ENCODE measurements at regions not wholly inside any gene's neighbourhood (a gene's known extent, or its start where the extent isn't known, plus 50 kb on each side); places are given as distances from the start of the nearest gene placed in this dataset.
"Not testable (repeated sequence)": the region's sequence is repeated elsewhere in the genome, so short reads cannot be mapped to it uniquely, and the experiment has no call there.

GRCh38 chr1:208717525-208717924, 473.3 kb upstream of the PLXNA2 start:
- Histone ChIP-seq H3K36me3 (ENCODE audit: control insufficient read depth in 1 of 2, insufficient read depth in 2 of 2, low read length in 1 of 2) (no peaks in the 10 kb centered on the region), H3K4me1 (ENCODE audit: control insufficient read depth in 1 of 2, insufficient read depth in 2 of 2, low read length in 2 of 2) (no peaks in the 10 kb centered on the region), H3K9me3 (ENCODE audit: control insufficient read depth, low read length) (peaks cover 2% of the 10 kb centered on the region), H3K27me3 (ENCODE audit: control insufficient read depth in 1 of 2, insufficient read depth in 2 of 2, low read length in 1 of 2) (no peaks in the 10 kb centered on the region), H3K4me3 (ENCODE audit: low read length in 2 of 2) (no peak overlapping the region), H3K27ac (ENCODE audit: low read depth in 1 of 2, low read length in 2 of 2) (no peak overlapping the region)
- no peak for DNase-seq
- intact Hi-C loops (cut with DNase I) = no loop called here
- WGBS, 2 donors = 85 to 88% methylated on average over 5 of the region's 5 CpGs
- ATAC-seq (ENCODE audit: low FRiP score) = no peak

DNA sequence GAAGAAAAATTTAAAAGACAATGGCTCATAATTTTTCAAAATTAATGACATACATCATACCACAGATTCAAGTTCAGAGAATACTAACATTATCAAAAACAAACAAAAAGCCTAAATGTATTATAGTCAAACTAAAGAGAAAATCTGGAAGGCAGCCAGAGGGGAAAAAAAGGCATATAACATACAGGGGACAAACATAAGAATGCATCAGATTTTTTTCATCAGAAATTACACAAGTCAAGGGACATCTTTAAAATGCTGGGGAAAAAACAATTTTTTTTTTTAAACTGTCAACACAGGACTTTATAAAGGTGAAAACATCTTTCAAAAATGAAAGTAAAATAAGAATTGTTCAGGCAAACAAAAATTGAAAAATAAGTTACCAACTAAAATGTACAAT, 478.4 kb upstream of the PLXNA2 start:
- H3K27ac ChIP-seq (ENCODE audit: low read depth in 1 of 2, low read length in 2 of 2) = no peak overlapping the region
- H3K27me3 ChIP-seq (ENCODE audit: control insufficient read depth in 1 of 2, insufficient read depth in 2 of 2, low read length in 1 of 2) = no peaks in the 10 kb centered on the region
- H3K4me1 ChIP-seq (ENCODE audit: control insufficient read depth in 1 of 2, insufficient read depth in 2 of 2, low read length in 2 of 2) = no peaks in the 10 kb centered on the region
- no peaks in the 10 kb centered on the region for H3K36me3 ChIP-seq (ENCODE audit: control insufficient read depth in 1 of 2, insufficient read depth in 2 of 2, low read length in 1 of 2)
- intact Hi-C loops (cut with DNase I) = no loop called here
- H3K4me3 ChIP-seq (ENCODE audit: low read length in 2 of 2) = no peak overlapping the region
- DNase-seq (no peak), ATAC-seq (ENCODE audit: low FRiP score) (no peak)
- H3K9me3 ChIP-seq (ENCODE audit: control insufficient read depth, low read length) = peaks cover 2% of the 10 kb centered on the region

- intact Hi-C loops (cut with DNase I) = no loop called here
- H3K4me3 ChIP-seq (ENCODE audit: low read length in 2 of 2) = no peak overlapping the region
- 32 to 45% methylated on average over 1 of the region's 1 CpG for WGBS, 2 donors
- H3K36me3 ChIP-seq (ENCODE audit: control insufficient read depth in 1 of 2, insufficient read depth in 2 of 2, low read length in 1 of 2) = no peaks in the 10 kb centered on the region
- peaks cover 0 to 3% of the 10 kb centered on the region in 2 donors for H3K27me3 ChIP-seq (ENCODE audit: control insufficient read depth in 1 of 2, insufficient read depth in 2 of 2, low read length in 1 of 2)
- H3K4me1 ChIP-seq (ENCODE audit: control insufficient read depth in 1 of 2, insufficient read depth in 2 of 2, low read length in 2 of 2) = no peaks in the 10 kb centered on the region
- ATAC-seq (ENCODE audit: low FRiP score) (no peak), DNase-seq (no peak)
- H3K9me3 ChIP-seq (ENCODE audit: control insufficient read depth, low read length) = peaks cover 3% of the 10 kb centered on the region
- H3K27ac ChIP-seq (ENCODE audit: low read depth in 1 of 2, low read length in 2 of 2) = no peak overlapping the region
Measured at GRCh38 chr1:208724079-208724478, 479.9 kb upstream of the PLXNA2 start.

DNA sequence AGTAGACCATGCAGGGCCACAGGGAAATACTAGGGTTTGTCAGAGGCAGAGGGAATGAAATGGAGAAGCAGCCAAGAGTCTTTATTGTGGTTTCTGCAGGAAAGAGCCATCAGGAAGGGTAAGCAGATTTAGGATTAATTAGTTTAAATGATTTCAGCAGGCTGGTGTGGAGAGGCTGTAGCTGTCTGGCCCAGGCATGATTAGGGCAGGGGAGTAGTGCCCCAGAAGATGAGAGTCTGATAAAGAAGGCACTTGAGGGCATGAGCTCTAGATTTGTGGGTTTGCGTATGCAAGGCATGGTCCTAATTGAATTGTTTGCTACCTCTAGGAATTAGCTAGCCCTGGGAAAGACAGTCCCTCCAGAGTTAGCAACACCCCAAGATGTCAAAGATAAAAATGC, 484.6 kb upstream of the PLXNA2 start:
- intact Hi-C loops (cut with DNase I) = no loop called here
- Histone ChIP-seq H3K4me1 (ENCODE audit: control insufficient read depth in 1 of 2, insufficient read depth in 2 of 2, low read length in 2 of 2) (no peaks in the 10 kb centered on the region), H3K4me3 (ENCODE audit: low read length in 2 of 2) (no peak overlapping the region), H3K27me3 (ENCODE audit: control insufficient read depth in 1 of 2, insufficient read depth in 2 of 2, low read length in 1 of 2) (peaks cover 0 to 3% of the 10 kb centered on the region in 2 donors), H3K27ac (ENCODE audit: low read depth in 1 of 2, low read length in 2 of 2) (no peak overlapping the region), H3K36me3 (ENCODE audit: control insufficient read depth in 1 of 2, insufficient read depth in 2 of 2, low read length in 1 of 2) (no peaks in the 10 kb centered on the region), H3K9me3 (ENCODE audit: control insufficient read depth, low read length) (peaks cover 1% of the 10 kb centered on the region)
- no peak for ATAC-seq (ENCODE audit: low FRiP score)
- 94 to 100% methylated on average over 1 of the region's 1 CpG for WGBS, 2 donors
- DNase-seq = no peak

DNA sequence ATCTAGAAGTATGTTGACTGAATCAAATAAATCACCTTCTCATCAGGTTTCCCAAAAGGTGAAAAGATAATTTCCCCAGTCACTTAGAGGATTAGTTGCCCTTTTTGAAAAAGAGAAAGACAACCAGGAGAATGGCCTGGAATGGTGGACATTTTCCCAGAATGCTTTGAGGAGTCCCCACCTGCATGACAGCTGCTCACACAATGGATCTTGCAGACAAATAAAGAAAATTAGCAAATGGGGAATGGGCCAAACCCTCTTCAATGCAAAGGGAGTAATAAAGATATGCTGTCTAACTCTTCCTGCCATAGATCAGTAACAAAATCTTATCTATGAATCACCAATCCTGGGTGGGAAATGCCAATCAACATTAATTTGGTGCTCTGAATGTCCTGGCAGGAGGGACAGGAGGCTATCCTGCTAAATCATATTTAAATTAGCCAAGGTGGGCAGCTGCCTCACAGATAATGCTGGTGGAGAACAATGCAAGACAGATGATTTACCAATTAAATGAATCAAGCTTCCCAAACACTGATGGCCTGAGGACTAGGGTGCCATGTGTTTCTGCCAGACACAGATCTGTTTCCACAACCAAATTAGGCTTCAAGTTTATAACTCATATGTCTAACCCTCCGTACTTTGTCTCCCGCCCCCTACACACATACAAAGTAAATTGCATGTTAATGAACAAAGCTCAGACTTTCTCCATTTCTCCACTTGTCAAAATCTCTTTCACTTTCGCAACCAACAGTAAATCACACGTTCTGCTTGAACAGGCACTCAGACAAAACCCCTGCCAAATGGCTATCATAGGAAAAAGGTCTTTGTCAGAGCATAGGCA, 488.0 kb upstream of the PLXNA2 start:
- Histone ChIP-seq H3K4me1 (ENCODE audit: control insufficient read depth in 1 of 2, insufficient read depth in 2 of 2, low read length in 2 of 2) (no peaks in the 10 kb centered on the region), H3K4me3 (ENCODE audit: low read length in 2 of 2) (no peak overlapping the region)
- intact Hi-C loops (cut with DNase I) = no loop called here

DNA sequence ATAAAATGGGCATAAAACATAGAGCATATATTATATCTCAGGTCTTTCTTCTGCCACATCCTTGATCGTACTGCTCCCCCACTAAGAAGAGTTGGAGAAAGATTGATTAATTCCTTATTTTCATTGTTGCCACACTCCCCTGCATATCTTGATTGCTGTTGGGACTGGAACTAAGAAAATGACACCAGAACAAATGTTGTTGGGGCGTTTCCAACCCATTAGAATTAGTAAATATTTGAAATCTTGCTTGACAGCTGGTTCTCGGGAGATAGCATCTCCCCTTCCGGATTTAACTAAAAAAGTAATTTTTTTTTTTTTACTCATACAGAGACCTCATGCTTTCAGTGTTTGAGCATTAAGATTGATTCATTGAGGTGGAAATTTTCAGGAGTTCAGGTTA, 493.0 kb upstream of the PLXNA2 start:
- DNase-seq (no peak), ATAC-seq (ENCODE audit: low FRiP score) (no peak)
- WGBS, 2 donors = 59 to 71% methylated on average over 4 of the region's 4 CpGs
- no peaks in the 10 kb centered on the region for H3K4me1 ChIP-seq (ENCODE audit: control insufficient read depth in 1 of 2, insufficient read depth in 2 of 2, low read length in 2 of 2)
- no peaks in the 10 kb centered on the region for H3K36me3 ChIP-seq (ENCODE audit: control insufficient read depth in 1 of 2, insufficient read depth in 2 of 2, low read length in 1 of 2)
- intact Hi-C loops (cut with DNase I) = no loop called here
- H3K27ac ChIP-seq (ENCODE audit: low read depth in 1 of 2, low read length in 2 of 2) = no peak overlapping the region
- H3K9me3 ChIP-seq (ENCODE audit: control insufficient read depth, low read length) = no peaks in the 10 kb centered on the region
- no peaks in the 10 kb centered on the region for H3K27me3 ChIP-seq (ENCODE audit: control insufficient read depth in 1 of 2, insufficient read depth in 2 of 2, low read length in 1 of 2)
- H3K4me3 ChIP-seq (ENCODE audit: low read length in 2 of 2) = no peak overlapping the region

More for the DNA sequence above, 488.0 kb upstream of the PLXNA2 start:
- H3K27me3 ChIP-seq (ENCODE audit: control insufficient read depth in 1 of 2, insufficient read depth in 2 of 2, low read length in 1 of 2) = peaks cover 0 to 3% of the 10 kb centered on the region in 2 donors
- ATAC-seq (ENCODE audit: low FRiP score) (no peak), DNase-seq (no peak)
- H3K9me3 ChIP-seq (ENCODE audit: control insufficient read depth, low read length) = peaks cover 1% of the 10 kb centered on the region
- no peaks in the 10 kb centered on the region for H3K36me3 ChIP-seq (ENCODE audit: control insufficient read depth in 1 of 2, insufficient read depth in 2 of 2, low read length in 1 of 2)
- 5 to 6% methylated on average over 4 of the region's 4 CpGs for WGBS, 2 donors
- no peak overlapping the region for H3K27ac ChIP-seq (ENCODE audit: low read depth in 1 of 2, low read length in 2 of 2)

GRCh38 chr1:208737922-208738321, 493.7 kb upstream of the PLXNA2 start:
- no peaks in the 10 kb centered on the region for H3K27me3 ChIP-seq (ENCODE audit: control insufficient read depth in 1 of 2, insufficient read depth in 2 of 2, low read length in 1 of 2)
- intact Hi-C loops (cut with DNase I) = no loop called here
- 95 to 99% methylated on average over 4 of the region's 4 CpGs for WGBS, 2 donors
- H3K36me3 ChIP-seq (ENCODE audit: control insufficient read depth in 1 of 2, insufficient read depth in 2 of 2, low read length in 1 of 2) = no peaks in the 10 kb centered on the region
- ATAC-seq (ENCODE audit: low FRiP score) (no peak), DNase-seq (no peak)
- H3K27ac ChIP-seq (ENCODE audit: low read depth in 1 of 2, low read length in 2 of 2) = no peak overlapping the region
- no peaks in the 10 kb centered on the region for H3K4me1 ChIP-seq (ENCODE audit: control insufficient read depth in 1 of 2, insufficient read depth in 2 of 2, low read length in 2 of 2)
- H3K4me3 ChIP-seq (ENCODE audit: low read length in 2 of 2) = no peak overlapping the region
- H3K9me3 ChIP-seq (ENCODE audit: control insufficient read depth, low read length) = no peaks in the 10 kb centered on the region

- ATAC-seq (ENCODE audit: low FRiP score); intact Hi-C loops (cut with DNase I); H3K36me3 ChIP-seq (ENCODE audit: control insufficient read depth in 1 of 2, insufficient read depth in 2 of 2, low read length in 1 of 2); H3K27ac ChIP-seq (ENCODE audit: low read depth in 1 of 2, low read length in 2 of 2); H3K4me3 ChIP-seq (ENCODE audit: low read length in 2 of 2); DNase-seq; H3K4me1 ChIP-seq (ENCODE audit: control insufficient read depth in 1 of 2, insufficient read depth in 2 of 2, low read length in 2 of 2); H3K27me3 ChIP-seq (ENCODE audit: control insufficient read depth in 1 of 2, insufficient read depth in 2 of 2, low read length in 1 of 2); H3K9me3 ChIP-seq (ENCODE audit: control insufficient read depth, low read length): not testable (repeated sequence)
- 92 to 98% methylated on average over 18 to 20 of the region's 20 CpGs for WGBS, 2 donors
Measured at GRCh38 chr1:208739636-208740035, 495.5 kb upstream of the PLXNA2 start.

DNA sequence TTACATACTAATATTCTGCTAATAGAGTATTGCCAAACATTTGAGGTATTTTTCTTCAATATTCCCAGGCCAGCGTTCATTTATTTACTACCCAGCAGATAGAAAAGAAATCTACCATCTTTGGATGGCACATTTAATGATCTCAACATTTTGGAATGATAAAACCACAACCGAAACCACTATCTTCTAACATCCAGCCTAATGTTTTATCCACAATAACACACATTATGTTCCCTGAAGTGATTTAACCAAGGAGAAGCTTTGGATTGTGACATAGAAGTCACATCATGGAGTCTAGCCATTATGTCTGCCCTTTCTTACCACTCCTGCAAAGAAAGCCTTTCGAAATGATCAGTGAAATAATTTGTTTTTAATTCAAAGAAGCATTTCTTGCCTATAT, 497.1 kb upstream of the PLXNA2 start:
- 94 to 96% methylated on average over 3 of the region's 3 CpGs for WGBS, 2 donors

More for the DNA sequence above, 497.1 kb upstream of the PLXNA2 start:
- no peaks in the 10 kb centered on the region for H3K36me3 ChIP-seq (ENCODE audit: control insufficient read depth in 1 of 2, insufficient read depth in 2 of 2, low read length in 1 of 2)
- no peaks in the 10 kb centered on the region for H3K9me3 ChIP-seq (ENCODE audit: control insufficient read depth, low read length)
- intact Hi-C loops (cut with DNase I) = no loop called here
- H3K27me3 ChIP-seq (ENCODE audit: control insufficient read depth in 1 of 2, insufficient read depth in 2 of 2, low read length in 1 of 2) = no peaks in the 10 kb centered on the region
- no peak overlapping the region for H3K4me3 ChIP-seq (ENCODE audit: low read length in 2 of 2)
- no peak overlapping the region for H3K27ac ChIP-seq (ENCODE audit: low read depth in 1 of 2, low read length in 2 of 2)
- H3K4me1 ChIP-seq (ENCODE audit: control insufficient read depth in 1 of 2, insufficient read depth in 2 of 2, low read length in 2 of 2) = no peaks in the 10 kb centered on the region
- ATAC-seq (ENCODE audit: low FRiP score) (no peak), DNase-seq (no peak)
